ENCODE measurements at regions not wholly inside any gene's neighbourhood (a gene's known extent, or its start where the extent isn't known, plus 50 kb on each side); places are given as distances from the start of the nearest gene placed in this dataset.

DNA sequence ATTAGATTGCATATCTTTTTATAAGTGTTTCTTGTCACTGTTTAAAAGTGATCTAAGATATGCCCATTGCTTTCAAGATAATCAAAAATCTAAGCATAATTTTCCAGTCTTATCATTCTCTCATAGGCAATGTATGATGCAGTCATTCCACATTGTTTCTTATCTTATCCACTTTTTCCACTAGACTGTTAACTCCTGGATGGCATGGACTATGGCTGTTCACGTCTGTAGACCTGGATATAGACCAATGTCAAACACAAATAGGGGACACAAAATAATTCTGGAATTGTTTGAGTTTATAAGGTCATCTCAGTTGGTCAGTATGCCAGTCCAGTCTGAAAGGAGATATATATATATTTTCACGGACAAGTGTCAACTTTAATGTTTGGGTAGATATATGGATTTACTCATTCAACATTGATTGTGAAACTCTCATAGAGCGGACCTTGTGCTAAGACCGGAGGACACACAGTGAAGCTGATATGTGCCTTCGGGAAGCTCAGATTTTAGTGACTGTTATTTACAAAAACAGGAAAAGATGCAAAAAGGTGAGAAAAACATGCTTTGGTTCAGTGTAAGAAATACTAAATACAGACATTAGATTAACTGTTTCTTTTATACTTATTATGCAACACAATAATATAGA is 689.4 kb upstream of the SLC8A1 start:
- no peaks in the 10 kb centered on the region for H3K36me3 ChIP-seq
- H3K9me3 ChIP-seq, result no peaks in the 10 kb centered on the region
- H3K27me3 ChIP-seq, result no peaks in the 10 kb centered on the region
- H3K4me1 ChIP-seq (ENCODE audit: insufficient read depth), result peaks cover 3% of the 10 kb centered on the region
- H3K27ac ChIP-seq, result no peak overlapping the region
- 94 to 97% (median 94%) methylated on average over 5 of the region's 5 CpGs for WGBS, 3 donors
- H3K4me3 ChIP-seq, result no peak overlapping the region
- intact Hi-C loops (cut with DNase I), result no loop called here
- DNase-seq, result no peak
- TF ChIP-seq CTCF (IDR thresholded peaks at IDR 0.05), result no peak
- no peak for TF ChIP-seq POLR2A (IDR thresholded peaks at IDR 0.05)
- no peak for TF ChIP-seq EP300 (IDR thresholded peaks at IDR 0.05)

DNA sequence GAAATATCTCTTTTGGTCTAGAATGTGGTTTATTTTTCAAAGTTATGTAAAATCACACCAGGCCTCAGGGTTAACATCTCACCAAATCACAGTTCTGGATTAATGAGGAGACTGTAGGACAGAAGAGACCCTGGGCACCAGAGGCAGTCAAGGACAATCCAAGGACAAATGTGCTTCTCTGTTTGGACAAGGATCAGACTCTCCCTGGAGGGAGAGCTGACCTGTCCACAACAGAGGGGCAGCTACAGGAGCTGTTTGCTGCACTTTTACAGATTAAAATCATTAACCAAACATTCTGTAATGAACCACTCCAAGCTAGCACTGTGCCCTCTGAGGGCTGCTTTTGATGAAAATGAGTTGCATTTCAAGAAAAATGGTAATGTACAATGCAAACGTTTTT is 690.6 kb upstream of the SLC8A1 start:
- TF ChIP-seq EP300 (IDR thresholded peaks at IDR 0.05), result no peak
- no peak for TF ChIP-seq CTCF (IDR thresholded peaks at IDR 0.05)
- no peak for TF ChIP-seq POLR2A (IDR thresholded peaks at IDR 0.05)
- H3K9me3 ChIP-seq, result no peaks in the 10 kb centered on the region
- no peak overlapping the region for H3K27ac ChIP-seq
- peaks cover 1% of the 10 kb centered on the region for H3K4me1 ChIP-seq (ENCODE audit: insufficient read depth)
- no peaks in the 10 kb centered on the region for H3K36me3 ChIP-seq
- DNase-seq, result no peak
- H3K4me3 ChIP-seq, result no peak overlapping the region
- 39 to 51% (median 46%) methylated on average over 1 of the region's 1 CpG for WGBS, 3 donors
- intact Hi-C loops (cut with DNase I), result no loop called here
- no peaks in the 10 kb centered on the region for H3K27me3 ChIP-seq

DNA sequence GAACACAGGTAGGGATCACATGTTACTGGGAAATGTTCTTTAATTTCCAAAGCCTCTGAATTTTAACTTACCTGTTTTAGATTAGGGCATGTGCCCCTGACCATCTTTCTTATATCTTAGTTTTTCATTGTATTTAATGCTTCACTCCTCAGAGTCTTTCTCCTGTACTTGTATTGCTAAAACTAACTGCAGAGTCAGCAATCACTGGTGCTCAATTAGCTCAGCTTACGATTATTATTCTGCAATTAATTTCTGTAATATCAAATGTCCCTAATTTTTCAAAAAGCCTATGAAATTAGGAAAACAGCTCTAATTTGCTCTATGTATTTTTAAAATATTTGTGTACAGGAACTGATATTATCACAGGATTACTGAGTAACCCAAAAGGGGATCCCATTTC is 693.2 kb upstream of the SLC8A1 start:
- no peak for TF ChIP-seq POLR2A (IDR thresholded peaks at IDR 0.05)
- TF ChIP-seq EP300 (IDR thresholded peaks at IDR 0.05), result no peak
- no peak for TF ChIP-seq CTCF (IDR thresholded peaks at IDR 0.05)
- intact Hi-C loops (cut with DNase I), result no loop called here
- no peaks in the 10 kb centered on the region for H3K27me3 ChIP-seq
- no peaks in the 10 kb centered on the region for H3K4me1 ChIP-seq (ENCODE audit: insufficient read depth)
- no peaks in the 10 kb centered on the region for H3K36me3 ChIP-seq
- no peak for DNase-seq
- no peak overlapping the region for H3K27ac ChIP-seq
- WGBS, 3 donors, result 92 to 98% (median 96%) methylated on average over 1 of the region's 1 CpG
- no peaks in the 10 kb centered on the region for H3K9me3 ChIP-seq
- H3K4me3 ChIP-seq, result no peak overlapping the region

DNA sequence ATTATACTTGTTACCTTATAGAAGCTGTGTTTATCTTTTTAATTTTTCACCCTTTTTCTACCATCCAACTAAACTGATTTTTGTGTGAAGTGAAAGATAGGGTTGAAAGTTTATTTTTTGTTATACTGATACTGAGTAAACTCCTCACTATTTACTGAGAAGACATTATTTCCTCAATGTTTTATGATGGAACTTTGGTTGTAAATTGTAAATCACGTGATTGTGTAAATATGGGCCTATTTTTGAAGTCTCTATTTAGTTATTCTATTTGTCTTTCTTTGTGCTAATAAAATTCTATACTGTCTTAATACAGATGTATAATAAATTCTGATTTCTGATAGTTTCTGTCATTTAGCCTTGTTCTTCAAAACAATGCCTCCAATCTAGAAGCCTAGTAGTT is 697.2 kb upstream of the SLC8A1 start:
- 83 to 92% (median 89%) methylated on average over 1 of the region's 1 CpG for WGBS, 3 donors
- no peak overlapping the region for H3K27ac ChIP-seq
- no peak for DNase-seq
- TF ChIP-seq POLR2A (IDR thresholded peaks at IDR 0.05) (no peak), EP300 (IDR thresholded peaks at IDR 0.05) (no peak), CTCF (IDR thresholded peaks at IDR 0.05) (no peak)
- no peaks in the 10 kb centered on the region for H3K9me3 ChIP-seq
- intact Hi-C loops (cut with DNase I), result no loop called here
- no peaks in the 10 kb centered on the region for H3K4me1 ChIP-seq (ENCODE audit: insufficient read depth)
- no peaks in the 10 kb centered on the region for H3K27me3 ChIP-seq
- no peaks in the 10 kb centered on the region for H3K36me3 ChIP-seq
- H3K4me3 ChIP-seq, result no peak overlapping the region
